PC-3 (cell line): ENCODE measurements at regions not wholly inside any gene's neighbourhood (a gene's known extent, or its start where the extent isn't known, plus 50 kb on each side); places are given as distances from the start of the nearest gene placed in this dataset.

Source experiments
- CTCF ChIP-seq: fragments of 300-600 bp; sonication (generic); conservative IDR thresholded peaks from 2 replicates; pipeline ENCODE4 v1.5.1; 2017; ENCODE audit warnings: antibody characterized with exemption, low read depth, mild to moderate bottlenecking, low read length
- EZH2 ChIP-seq: fragments of 300-600 bp; sonication (generic); IDR thresholded peaks from one replicate; pipeline ENCODE4 v1.6.1; 2017; ENCODE audit warnings: antibody characterized with exemption, mild to moderate bottlenecking, low read length; ENCODE audit not compliant: unreplicated experiment

GRCh38 chr21:24938573-24938972, 668.7 kb downstream of the MRPL39 start:
- no peak for TF ChIP-seq CTCF
- no peak for TF ChIP-seq EZH2
